BLaER1 (cell line): ENCODE measurements at regions not wholly inside any gene's neighbourhood (a gene's known extent, or its start where the extent isn't known, plus 50 kb on each side); places are given as distances from the start of the nearest gene placed in this dataset.

Experiments used
- H3K27ac ChIP-seq: shearing (Covaris generic); formaldehyde crosslinking; 2 replicates; pipeline ENCODE4 v1.8.1; 2022
- H3K27me3 ChIP-seq: shearing (Covaris generic); formaldehyde crosslinking; 2 replicates; pipeline ENCODE4 v1.8.1; 2022
- H3K36me3 ChIP-seq: shearing (Covaris generic); formaldehyde crosslinking; 2 replicates; pipeline ENCODE4 v1.8.1; 2022
- H3K4me1 ChIP-seq: shearing (Covaris generic); formaldehyde crosslinking; 2 replicates; pipeline ENCODE4 v1.8.1; 2022
- H3K4me2 ChIP-seq: shearing (Covaris generic); formaldehyde crosslinking; 2 replicates; pipeline ENCODE4 v1.8.1; 2022
- H3K4me3 ChIP-seq: shearing (Covaris generic); formaldehyde crosslinking; 2 replicates; pipeline ENCODE4 v1.8.1; 2022
- H3K9ac ChIP-seq: shearing (Covaris generic); formaldehyde crosslinking; 2 replicates; pipeline ENCODE4 v1.8.1; 2022
- H3K9me3 ChIP-seq: shearing (Covaris generic); formaldehyde crosslinking; 2 replicates; pipeline ENCODE4 v1.8.1; 2022
- H4K20me1 ChIP-seq: shearing (Covaris generic); formaldehyde crosslinking; 2 replicates; pipeline ENCODE4 v1.8.1; 2022
- Cebpa-rat ChIP-seq: shearing (Covaris generic); IDR thresholded peaks from 2 replicates; pipeline ENCODE4 v1.8.1; 2022

DNA sequence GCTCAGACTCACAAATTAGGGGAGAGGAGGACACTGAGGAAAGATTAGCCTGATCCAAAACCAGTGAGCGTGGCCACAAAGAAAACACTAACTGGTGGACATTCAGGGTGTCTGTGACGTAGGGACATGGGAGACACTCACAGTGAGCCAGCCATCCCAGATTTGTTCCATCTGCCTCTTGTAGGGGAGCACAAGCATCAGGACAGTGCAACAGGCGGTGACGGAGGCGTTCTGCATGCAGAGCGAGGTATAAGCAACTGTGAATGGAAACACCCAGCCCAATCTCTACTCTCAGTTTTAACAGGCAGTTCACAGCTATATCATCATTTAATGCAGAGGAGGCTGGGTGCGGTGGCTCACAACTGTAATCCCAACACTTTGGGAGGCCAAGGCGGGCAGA is 52.8 kb upstream of the TOMM7 start:
- no peak overlapping the region for H3K9ac ChIP-seq

DNA sequence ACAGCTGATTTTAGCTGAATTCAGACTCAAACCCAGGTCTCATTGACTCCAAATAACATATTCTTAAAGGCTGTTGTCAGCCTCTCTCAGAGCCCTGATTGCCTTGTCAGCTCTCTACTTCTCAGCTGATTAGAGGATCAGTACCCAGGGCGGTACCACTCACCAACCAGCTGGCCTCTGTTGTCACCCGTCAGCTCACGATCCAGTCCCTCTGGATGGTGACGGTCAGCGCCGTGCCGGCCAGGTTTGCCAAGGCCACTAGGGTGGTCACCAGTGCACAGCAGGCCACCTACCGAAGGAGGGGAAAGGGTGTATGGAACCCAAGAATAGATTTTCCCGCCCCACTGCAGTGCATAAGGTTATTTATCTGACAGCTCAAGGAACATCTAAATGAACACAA is 52.3 kb upstream of the TOMM7 start:
- no peak overlapping the region for H3K9ac ChIP-seq
- no peak overlapping the region for H3K4me3 ChIP-seq
- no peaks in the 10 kb centered on the region for H3K36me3 ChIP-seq
- H3K4me2 ChIP-seq, result no peak overlapping the region
- no peaks in the 10 kb centered on the region for H3K4me1 ChIP-seq
- H3K27me3 ChIP-seq, result no peaks in the 10 kb centered on the region
- H3K27ac ChIP-seq, result no peak overlapping the region
- no peak for TF ChIP-seq Cebpa-rat
- H4K20me1 ChIP-seq, result no peaks in the 10 kb centered on the region
- H3K9me3 ChIP-seq, result 0 out of 2 replicates have a peak, but pooled peaks cover 1% of the 10 kb centered on the region

More for the DNA sequence above, 52.8 kb upstream of the TOMM7 start:
- no peaks in the 10 kb centered on the region for H4K20me1 ChIP-seq
- H3K27me3 ChIP-seq, result no peaks in the 10 kb centered on the region
- H3K9me3 ChIP-seq, result 0 out of 2 replicates have a peak, but pooled peaks cover 7% of the 10 kb centered on the region
- H3K4me1 ChIP-seq, result no peaks in the 10 kb centered on the region
- no peak overlapping the region for H3K27ac ChIP-seq
- TF ChIP-seq Cebpa-rat, result no peak
- H3K4me2 ChIP-seq, result no peak overlapping the region
- H3K4me3 ChIP-seq, result no peak overlapping the region
- no peaks in the 10 kb centered on the region for H3K36me3 ChIP-seq
